ENCODE measurements at regions not wholly inside any gene's neighbourhood (a gene's known extent, or its start where the extent isn't known, plus 50 kb on each side); places are given as distances from the start of the nearest gene placed in this dataset.
"Not testable (repeated sequence)": the region's sequence is repeated elsewhere in the genome, so short reads cannot be mapped to it uniquely, and the experiment has no call there.

GRCh38 chr18:11383381-11383780, 226.0 kb upstream of the SLC35G4 start:
- no peak for DNase-seq (ENCODE audit: low read depth)

DNA sequence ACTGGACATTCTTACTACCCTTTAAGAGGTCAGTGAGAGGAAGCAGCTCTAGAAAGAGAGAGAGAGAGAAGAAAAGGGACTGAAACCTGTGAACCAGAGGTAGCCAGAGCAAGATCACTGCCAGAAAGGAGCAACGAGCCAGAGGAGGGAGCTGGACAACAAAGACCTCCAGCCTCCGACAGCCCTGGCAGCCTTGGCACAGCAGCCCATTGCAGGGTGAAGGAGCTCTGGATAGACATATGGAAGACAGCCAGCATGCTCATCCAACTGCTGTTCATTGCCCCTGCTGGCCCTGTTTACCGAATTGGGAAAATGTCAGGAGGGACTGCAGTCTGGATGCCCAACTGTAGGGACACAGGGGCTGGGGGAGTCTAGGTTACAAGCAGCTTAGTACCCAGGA, 228.4 kb upstream of the SLC35G4 start:
- DNase-seq (ENCODE audit: low read depth): no peak

DNA sequence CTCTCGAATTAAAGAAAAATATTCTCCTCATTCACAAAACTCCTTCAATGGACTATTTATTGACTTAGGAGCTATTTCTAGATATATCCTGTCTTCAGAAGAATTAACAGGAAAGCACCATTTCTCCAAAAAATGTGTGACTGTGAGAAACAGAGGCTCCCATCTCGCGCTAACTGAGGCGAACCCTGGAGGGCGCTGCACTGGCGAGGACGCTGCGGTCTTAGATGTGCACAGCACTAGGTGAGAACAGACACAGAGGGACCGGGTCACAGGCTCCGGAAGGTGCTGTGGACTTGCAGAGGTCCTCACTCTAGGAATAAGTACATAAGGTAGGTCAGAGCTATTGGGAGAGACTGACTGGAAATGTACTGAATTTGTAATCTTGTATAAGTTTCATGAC, 229.7 kb upstream of the SLC35G4 start:
- DNase-seq (ENCODE audit: low read depth): no peak

GRCh38 chr18:11377766-11378540, 228.6 kb upstream of the PIEZO2 start:
- no peak for DNase-seq (ENCODE audit: low read depth)

- DNase-seq (ENCODE audit: low read depth): no peak
Measured at GRCh38 chr18:11372163-11372562, 222.8 kb upstream of the PIEZO2 start.

- DNase-seq (ENCODE audit: low read depth): no peak
Measured at GRCh38 chr18:11369556-11369955, 220.2 kb upstream of the PIEZO2 start.

DNA sequence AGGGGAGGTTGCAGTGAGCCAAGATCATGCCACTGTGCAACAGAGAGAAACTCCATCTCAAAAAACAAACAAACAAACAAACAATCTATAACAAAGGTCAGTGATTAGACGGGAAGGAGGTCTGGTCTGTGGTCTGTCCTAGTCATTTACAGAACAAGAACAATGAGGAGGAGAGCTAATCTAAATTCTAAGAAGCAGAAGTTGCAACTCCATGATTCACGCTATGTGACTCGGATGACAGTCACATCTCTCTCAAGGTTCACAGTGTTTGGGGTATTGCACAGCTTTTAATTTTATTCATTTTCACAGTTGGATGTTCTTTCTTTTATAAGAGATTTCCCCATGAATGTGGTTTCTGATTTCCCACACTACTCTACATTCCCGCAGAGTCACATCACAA, 218.7 kb upstream of the PIEZO2 start:
- no peak for DNase-seq (ENCODE audit: low read depth)

GRCh38 chr18:11367351-11367750, 218.0 kb upstream of the PIEZO2 start:
- DNase-seq (ENCODE audit: low read depth): no peak

GRCh38 chr18:11366410-11366809, 217.0 kb upstream of the PIEZO2 start:
- no peak for DNase-seq (ENCODE audit: low read depth)

- DNase-seq (ENCODE audit: low read depth): no peak
Measured at GRCh38 chr18:11362856-11363255, 213.5 kb upstream of the PIEZO2 start.

- not testable (repeated sequence) for DNase-seq (ENCODE audit: low read depth)
Measured at GRCh38 chr18:11361862-11362261, 212.5 kb upstream of the PIEZO2 start.

- no peak for DNase-seq (ENCODE audit: low read depth)
Measured at GRCh38 chr18:11357678-11358077, 208.3 kb upstream of the PIEZO2 start.

- not testable (repeated sequence) for DNase-seq (ENCODE audit: low read depth)
Measured at GRCh38 chr18:11344576-11344975, 195.2 kb upstream of the PIEZO2 start.

GRCh38 chr18:11343096-11343495, 193.7 kb upstream of the PIEZO2 start:
- no peak for DNase-seq (ENCODE audit: low read depth)

DNA sequence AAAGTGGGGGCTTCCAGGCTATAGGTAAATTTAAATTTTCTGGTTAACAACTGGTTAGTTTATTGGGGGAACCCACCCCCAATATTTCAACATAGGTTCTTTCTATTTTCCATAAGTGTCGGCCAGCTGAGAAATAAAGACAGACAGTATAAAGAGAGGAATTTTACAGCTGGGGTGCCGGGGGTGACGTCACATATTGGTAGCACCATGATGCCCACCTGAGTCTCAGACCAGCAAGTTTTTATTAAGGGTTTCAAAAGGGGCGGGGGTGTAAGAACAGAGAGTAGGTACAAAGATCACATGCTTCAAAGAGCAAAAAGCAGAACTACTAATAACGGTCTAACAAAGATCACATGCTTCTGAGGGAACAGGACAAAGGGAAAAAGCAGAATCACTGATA, 192.7 kb upstream of the PIEZO2 start:
- DNase-seq (ENCODE audit: low read depth): not testable (repeated sequence)

DNA sequence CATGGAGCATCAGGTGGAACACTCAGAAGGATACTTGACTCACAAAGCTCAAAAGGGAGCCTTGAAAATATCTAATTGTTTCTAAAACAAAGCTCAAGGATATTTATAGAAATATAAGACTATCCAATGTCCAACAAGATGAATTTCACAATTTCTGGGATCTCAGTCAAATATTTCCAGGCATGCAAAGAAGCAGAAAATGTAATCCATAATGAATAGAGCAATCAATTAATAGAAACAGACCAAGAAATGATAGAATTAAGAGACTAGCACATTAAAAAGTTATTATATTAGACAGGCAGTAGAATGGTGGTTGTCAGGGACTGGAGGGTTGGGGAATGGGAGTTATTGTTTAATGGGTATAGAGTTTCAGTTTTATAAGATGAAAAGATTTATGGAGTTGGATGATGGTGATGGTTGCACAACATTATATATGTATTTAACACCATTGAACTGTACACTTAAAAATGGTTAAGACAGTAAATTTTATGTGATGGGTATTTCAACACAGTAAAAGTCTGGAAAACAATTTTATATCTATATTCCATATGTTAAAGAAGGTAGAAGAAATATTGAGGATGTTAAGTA, 189.9 kb upstream of the PIEZO2 start:
- no peak for DNase-seq (ENCODE audit: low read depth)

GRCh38 chr18:11336241-11336640, 186.9 kb upstream of the PIEZO2 start:
- no peak for DNase-seq (ENCODE audit: low read depth)

DNA sequence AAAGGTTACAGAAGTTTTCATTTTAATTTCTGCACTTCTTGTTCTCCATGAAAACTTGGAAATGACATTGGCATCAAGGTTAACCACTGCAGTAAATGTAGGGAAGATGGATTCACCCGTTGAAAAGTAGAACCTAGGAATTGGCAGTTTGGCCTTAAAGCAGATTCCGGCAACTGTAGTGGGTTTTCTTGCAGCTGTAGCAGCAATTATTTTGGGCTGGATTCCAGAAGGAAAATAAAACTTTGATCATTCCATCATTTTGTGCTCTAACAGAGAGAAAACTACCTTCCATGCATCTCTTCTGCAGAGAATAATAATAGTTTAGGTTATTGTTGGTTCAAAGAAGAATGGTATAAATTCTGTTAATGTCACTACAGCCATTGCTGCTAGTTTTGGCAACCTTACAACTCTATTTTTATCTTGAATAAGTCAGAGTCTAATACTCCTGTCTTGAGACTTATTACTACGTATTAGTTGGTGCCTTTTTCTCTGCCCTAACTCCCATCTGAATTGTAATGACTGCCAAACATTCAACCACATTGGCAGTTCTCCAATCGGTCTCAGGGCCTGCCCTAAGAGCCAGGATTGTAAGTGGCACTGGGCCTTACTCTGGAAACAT, 178.1 kb upstream of the PIEZO2 start:
- DNase-seq (ENCODE audit: low read depth): no peak

DNA sequence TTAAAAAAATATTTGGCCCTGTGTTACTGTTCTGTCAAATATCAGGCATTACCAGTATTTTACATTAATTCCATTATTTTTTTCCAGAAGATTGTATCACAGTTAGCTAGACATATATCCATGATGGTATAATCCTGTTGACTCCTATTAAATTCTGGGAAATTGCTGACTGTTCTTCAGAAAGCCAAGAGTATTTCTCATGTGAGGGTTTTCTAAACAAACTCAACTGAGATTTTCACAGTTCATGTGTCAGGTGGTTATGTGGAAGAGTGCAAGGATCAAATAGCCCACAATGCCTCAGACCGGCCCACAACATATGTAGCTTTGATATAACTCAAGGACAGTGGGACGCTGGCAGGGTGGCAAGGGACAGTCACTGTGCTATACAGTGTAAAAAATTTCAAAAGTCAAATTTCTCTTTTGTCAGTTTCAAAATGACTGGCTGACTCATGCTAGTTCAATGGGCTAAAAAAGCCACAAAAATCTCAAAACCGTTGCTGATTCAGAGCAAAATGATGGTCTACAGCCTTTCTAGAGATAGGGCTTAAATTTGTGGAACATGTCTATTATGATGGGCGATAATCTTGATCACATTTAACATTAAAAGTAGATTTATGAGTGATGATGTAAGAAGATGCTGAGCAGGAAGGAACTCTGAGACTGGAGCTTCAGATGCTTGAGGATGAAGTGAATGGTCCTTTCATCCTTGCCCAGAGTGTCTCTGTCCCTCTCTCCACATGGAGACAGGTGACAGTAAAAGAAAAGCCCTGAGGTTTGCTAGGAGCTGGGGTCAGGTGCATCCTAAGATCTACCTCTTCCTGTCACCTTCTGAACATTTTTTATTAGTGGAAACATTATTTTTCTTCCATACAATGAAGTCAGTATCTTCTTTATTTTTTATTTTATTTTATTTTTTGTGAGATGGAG, 175.8 kb upstream of the PIEZO2 start:
- DNase-seq (ENCODE audit: low read depth): no peak

DNA sequence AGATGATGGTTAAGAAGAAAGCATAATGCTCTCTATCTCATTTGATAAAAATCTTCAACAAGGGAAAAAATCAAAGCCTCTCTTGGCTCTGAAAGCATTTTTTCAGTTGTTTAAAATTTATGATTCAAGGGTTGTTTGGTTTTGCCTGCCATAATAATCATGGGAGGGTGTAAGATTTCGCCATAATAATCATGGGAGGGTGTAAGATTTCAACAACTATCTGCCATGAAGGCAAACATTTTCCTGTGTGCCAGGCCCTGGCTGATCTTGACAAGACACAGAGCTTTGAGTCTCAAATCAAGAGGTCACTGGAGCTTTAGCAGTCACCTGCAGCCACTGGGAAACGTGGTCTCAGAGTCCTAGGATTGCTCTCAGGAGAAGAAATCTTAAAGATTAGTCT, 175.1 kb upstream of the PIEZO2 start:
- no peak for DNase-seq (ENCODE audit: low read depth)

- DNase-seq (ENCODE audit: low read depth): no peak
Measured at GRCh38 chr18:11323359-11323819, 174.0 kb upstream of the PIEZO2 start.

GRCh38 chr18:11322716-11323115, 173.3 kb upstream of the PIEZO2 start:
- DNase-seq (ENCODE audit: low read depth): no peak
